Type B pancreatic cell (in vitro differentiated cells): ENCODE measurements at regions not wholly inside any gene's neighbourhood (a gene's known extent, or its start where the extent isn't known, plus 50 kb on each side); places are given as distances from the start of the nearest gene placed in this dataset.

Experiments
- DNase-seq: peaks from one replicate; pipeline ENCODE4 v3.0.0; 2021; ENCODE audit warnings: mixed read lengths; ENCODE audit not compliant: unreplicated experiment; ENCODE audit errors: extremely low spot score
- H3K27ac Mint-ChIP-seq: 2 replicates; pipeline ENCODE4 v1.8.0; 2021; ENCODE audit warnings: mild to moderate bottlenecking, mixed read lengths
- H3K27me3 Mint-ChIP-seq: 2 replicates; pipeline ENCODE4 v1.8.0; 2021; ENCODE audit warnings: mixed read lengths
- H3K36me3 Mint-ChIP-seq: 2 replicates; pipeline ENCODE4 v1.8.0; 2021; ENCODE audit warnings: mixed read lengths
- H3K4me1 Mint-ChIP-seq: one replicate; pipeline ENCODE4 v1.8.0; 2021; ENCODE audit warnings: mixed read lengths; ENCODE audit not compliant: unreplicated experiment
- H3K4me3 Mint-ChIP-seq: 2 replicates; pipeline ENCODE4 v1.8.0; 2021; ENCODE audit warnings: mild to moderate bottlenecking, mixed read lengths
- H3K9me3 Mint-ChIP-seq: 2 replicates; pipeline ENCODE4 v1.8.0; 2021; ENCODE audit warnings: mixed read lengths
- CTCF ChIP-seq: fragments of 200-600 bp; sonication (generic); conservative IDR thresholded peaks from 2 replicates; pipeline ENCODE4 v1.5.0; 2021; ENCODE audit warnings: antibody characterized with exemption, mild to moderate bottlenecking

DNA sequence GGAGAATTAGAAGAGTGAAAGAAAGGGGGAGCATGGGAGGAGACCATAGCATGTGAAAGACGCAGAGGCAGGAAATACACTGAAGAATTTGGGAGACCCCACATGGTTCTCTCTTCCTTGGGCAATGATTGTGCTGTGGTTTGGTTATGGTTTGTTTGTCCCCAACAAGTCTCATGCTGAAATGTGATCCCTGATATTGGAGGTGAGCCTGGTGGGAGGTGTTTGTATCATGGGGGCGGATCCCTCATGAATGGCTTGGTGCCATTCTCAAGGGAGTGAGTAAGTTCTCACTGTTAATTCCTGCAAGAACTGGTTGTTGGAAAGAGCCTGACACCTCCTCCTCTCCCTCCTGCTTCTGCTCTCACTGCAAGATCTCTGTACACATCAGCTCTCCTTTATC lies 78.6 kb upstream of the RAI2 start:
- DNase-seq = no peak

DNA sequence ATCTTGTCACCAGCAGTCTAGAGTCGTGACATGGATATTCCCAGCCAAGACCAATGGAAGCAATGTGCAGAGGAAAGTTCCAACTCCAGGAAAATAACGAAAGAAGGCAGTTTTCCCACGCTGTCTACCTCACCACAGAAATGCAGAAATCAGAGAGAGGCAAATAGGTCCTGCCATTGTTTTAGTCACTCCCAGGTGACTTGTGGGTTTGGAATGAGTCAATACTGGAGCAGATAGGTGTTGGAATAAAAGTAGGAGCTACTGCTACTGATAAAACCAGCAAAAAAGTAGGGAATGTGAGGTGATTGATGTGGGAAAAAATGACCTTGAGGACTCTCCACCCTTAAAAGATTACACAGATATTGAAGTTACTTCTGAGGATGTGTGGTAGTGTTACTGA lies 72.8 kb upstream of the RAI2 start:
- peaks cover 12% of the 10 kb centered on the region for H3K9me3 Mint-ChIP-seq
- no peak overlapping the region for H3K27ac Mint-ChIP-seq
- H3K36me3 Mint-ChIP-seq = no peaks in the 10 kb centered on the region

More for the DNA sequence above, 78.6 kb upstream of the RAI2 start:
- no peaks in the 10 kb centered on the region for H3K27me3 Mint-ChIP-seq
- no peak overlapping the region for H3K4me3 Mint-ChIP-seq
- H3K4me1 Mint-ChIP-seq = no peaks in the 10 kb centered on the region
- TF ChIP-seq CTCF = no peak
- no peak overlapping the region for H3K27ac Mint-ChIP-seq
- peaks cover 6% of the 10 kb centered on the region for H3K9me3 Mint-ChIP-seq
- peaks cover 5% of the 10 kb centered on the region for H3K36me3 Mint-ChIP-seq

GRCh38 chrX:17932781-17933180 lies 71.7 kb upstream of the RAI2 start:
- no peak for TF ChIP-seq CTCF
- no peak overlapping the region for H3K27ac Mint-ChIP-seq
- H3K27me3 Mint-ChIP-seq = no peaks in the 10 kb centered on the region
- no peaks in the 10 kb centered on the region for H3K4me1 Mint-ChIP-seq
- no peak overlapping the region for H3K4me3 Mint-ChIP-seq
- H3K9me3 Mint-ChIP-seq = peaks cover 12% of the 10 kb centered on the region
- no peak for DNase-seq
- H3K36me3 Mint-ChIP-seq = no peaks in the 10 kb centered on the region

More for the DNA sequence above, 72.8 kb upstream of the RAI2 start:
- Mint-ChIP-seq H3K4me3 (no peak overlapping the region), H3K27me3 (no peaks in the 10 kb centered on the region), H3K4me1 (no peaks in the 10 kb centered on the region)
- DNase-seq = no peak
- TF ChIP-seq CTCF = no peak

DNA sequence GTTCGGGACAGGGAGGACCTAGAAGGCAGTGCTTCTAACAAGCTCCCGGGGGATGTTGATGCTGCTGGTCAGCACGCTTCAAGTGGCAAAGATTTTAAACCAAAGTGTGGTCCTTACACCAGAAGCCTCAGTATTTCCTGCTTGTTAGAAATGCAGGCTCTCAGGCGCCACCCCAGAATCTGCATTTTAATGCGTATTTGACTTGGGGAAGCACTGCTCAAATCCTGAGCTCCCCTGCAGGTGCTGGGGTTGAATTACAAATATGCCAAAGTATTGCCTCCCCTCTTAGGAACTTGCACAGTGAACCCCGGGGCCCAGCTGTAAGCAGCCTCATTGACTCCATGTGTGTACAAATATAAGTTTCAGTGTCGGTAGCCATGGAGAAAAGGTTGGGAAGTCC lies 70.8 kb upstream of the RAI2 start:
- H3K27ac Mint-ChIP-seq = no peak overlapping the region

GRCh38 chrX:17930850-17931249 lies 69.8 kb upstream of the RAI2 start:
- no peaks in the 10 kb centered on the region for H3K27me3 Mint-ChIP-seq
- DNase-seq = no peak
- H3K27ac Mint-ChIP-seq = no peak overlapping the region
- no peaks in the 10 kb centered on the region for H3K4me1 Mint-ChIP-seq
- no peaks in the 10 kb centered on the region for H3K36me3 Mint-ChIP-seq
- no peak overlapping the region for H3K4me3 Mint-ChIP-seq
- TF ChIP-seq CTCF = no peak
- peaks cover 11% of the 10 kb centered on the region for H3K9me3 Mint-ChIP-seq

More for the DNA sequence above, 70.8 kb upstream of the RAI2 start:
- Mint-ChIP-seq H3K27me3 (no peaks in the 10 kb centered on the region), H3K36me3 (no peaks in the 10 kb centered on the region), H3K4me1 (no peaks in the 10 kb centered on the region), H3K9me3 (peaks cover 6% of the 10 kb centered on the region), H3K4me3 (no peak overlapping the region)
- TF ChIP-seq CTCF = no peak
- DNase-seq = no peak

- Mint-ChIP-seq H3K4me1 (no peaks in the 10 kb centered on the region), H3K36me3 (no peaks in the 10 kb centered on the region), H3K27me3 (no peaks in the 10 kb centered on the region), H3K27ac (no peak overlapping the region), H3K4me3 (no peak overlapping the region), H3K9me3 (peaks cover 6% of the 10 kb centered on the region)
- DNase-seq = no peak
- no peak for TF ChIP-seq CTCF
Measured at GRCh38 chrX:17923546-17923945, 62.4 kb upstream of the RAI2 start.
